Heart left ventricle (tissue), 16 donors: ENCODE measurements at regions not wholly inside any gene's neighbourhood (a gene's known extent, or its start where the extent isn't known, plus 50 kb on each side); places are given as distances from the start of the nearest gene placed in this dataset.

Experiments used
- ATAC-seq, 4 donors: fragments of 200-7000 bp; cut with Tn5 transposase; one replicate each; pipeline ENCODE4 v1.9.1; 2020 to 2022; ENCODE audit warnings: moderate library complexity in 4 of 4, mild to moderate bottlenecking in 3 of 4, moderate number of reproducible peaks in 1 of 4
- DNase-seq, 5 donors: peaks; one replicate each; pipeline ENCODE4 v3.0.0-alpha.2; 2020
- H3K27ac ChIP-seq, 12 donors: fragments of 200-600 bp; sonication (generic) in 4 of 12; one replicate each; pipeline versions ENCODE4 v1.5.0 to v1.8.0; 2016 to 2022; ENCODE audit warnings: mild to moderate bottlenecking in 2 of 12
- H3K27me3 ChIP-seq, 9 donors: fragments of 200-600 bp; sonication (generic) in 2 of 9; one replicate each; pipeline versions ENCODE4 v1.5.1 to v1.8.0; 2016 to 2022; ENCODE audit warnings: mild to moderate bottlenecking in 3 of 9
- H3K36me3 ChIP-seq, 9 donors: fragments of 200-600 bp; sonication (generic) in 2 of 9; one replicate each; pipeline versions ENCODE4 v1.5.0 to v1.8.0; 2018 to 2022; ENCODE audit warnings: mild to moderate bottlenecking in 2 of 9
- H3K4me1 ChIP-seq, 12 donors: fragments of 200-600 bp; sonication (generic) in 4 of 12; one replicate each; pipeline versions ENCODE4 v1.5.0 to v1.8.0; 2016 to 2022; ENCODE audit warnings: mild to moderate bottlenecking in 3 of 12
- H3K4me3 ChIP-seq, 12 donors: fragments of 200-600 bp; sonication (generic) in 4 of 12; one replicate each; pipeline versions ENCODE4 v1.5.0 to v1.8.0; 2017 to 2022; ENCODE audit warnings: mild to moderate bottlenecking in 9 of 12, moderate library complexity in 4 of 12
- H3K9me3 ChIP-seq, 12 donors: fragments of 200-600 bp; sonication (generic) in 4 of 12; one replicate each; pipeline versions ENCODE4 v1.5.0 to v1.8.0; 2016 to 2022; ENCODE audit warnings: mild to moderate bottlenecking in 1 of 12
- POLR2A ChIP-seq, 2 donors: fragments of 450-650 bp; IDR thresholded peaks; one replicate each; pipeline ENCODE4 v1.6.1; 2017; ENCODE audit warnings: antibody characterized with exemption in 2 of 2, mild to moderate bottlenecking in 2 of 2, moderate library complexity in 2 of 2
- WGBS, 4 donors: extraction: QIAGEN DNeasy Blood & Tissue Kit in 2 of 4; methylation state at CpG; one replicate each; pipeline versions ENCODE4 v1.1.5 to v1.1.7; 2013 to 2018; 5-methylcytosine and 5-hydroxymethylcytosine counted together
- intact Hi-C, 10 donors: fragments of 100-400 bp; cut with DNase I; formaldehyde crosslinking; loops; one replicate each; pipeline versions ENCODE4 v1.11.1 to v1.14.2; 2022
- TF ChIP-seq, protein P1 (sequence below), 12 donors: fragments of 200-600 bp; sonication (generic) in 4 of 12; IDR thresholded peaks; one replicate each; pipeline versions ENCODE4 v1.5.0 to v1.8.0; 2018 to 2022; ENCODE audit warnings: antibody characterized with exemption in 12 of 12, mild to moderate bottlenecking in 5 of 12
- donor health status: ischemic (EF 13 %, LVEDD 7.1; RV severe dilation, severe dysfunction).
- donor health status: healthy with polysubstance abuse.
- donor health status: DM: no; HTN: yes; CAD: no.
- donor health status: DM: no; HTN: no; CAD: no.
- donor health status: ischemic (EF 25% LVEDD 6.9; RV normal size, moderate dysfunction).
- donor health status: ischemic (EF 25% LVEDD 5.7; RV mildly dilated, moderate dysfunction).
- donor health status: healthy.
- donor health status: DM: yes; HTN: yes; CAD: no.
- donor health status: ischemic (EF 35%, LVEDD 5.7; RV mildly dilated, moderate dysfunction).
- donor health status: nonischemic (EF 11% LVEDD 7.7; RV severe dilation, severe dysfunction).
- donor health status: DM: yes; HTN: yes; CAD: no.
- donor health status: PGD.
- donor health status: ischemic (EF 29% LVEDD 5.4; RV normal size, mild dysfunction).
- donor health status: nonischemic (EF 23%, LVEDD 6.1; RV moderate dilation, normal function).

DNA sequence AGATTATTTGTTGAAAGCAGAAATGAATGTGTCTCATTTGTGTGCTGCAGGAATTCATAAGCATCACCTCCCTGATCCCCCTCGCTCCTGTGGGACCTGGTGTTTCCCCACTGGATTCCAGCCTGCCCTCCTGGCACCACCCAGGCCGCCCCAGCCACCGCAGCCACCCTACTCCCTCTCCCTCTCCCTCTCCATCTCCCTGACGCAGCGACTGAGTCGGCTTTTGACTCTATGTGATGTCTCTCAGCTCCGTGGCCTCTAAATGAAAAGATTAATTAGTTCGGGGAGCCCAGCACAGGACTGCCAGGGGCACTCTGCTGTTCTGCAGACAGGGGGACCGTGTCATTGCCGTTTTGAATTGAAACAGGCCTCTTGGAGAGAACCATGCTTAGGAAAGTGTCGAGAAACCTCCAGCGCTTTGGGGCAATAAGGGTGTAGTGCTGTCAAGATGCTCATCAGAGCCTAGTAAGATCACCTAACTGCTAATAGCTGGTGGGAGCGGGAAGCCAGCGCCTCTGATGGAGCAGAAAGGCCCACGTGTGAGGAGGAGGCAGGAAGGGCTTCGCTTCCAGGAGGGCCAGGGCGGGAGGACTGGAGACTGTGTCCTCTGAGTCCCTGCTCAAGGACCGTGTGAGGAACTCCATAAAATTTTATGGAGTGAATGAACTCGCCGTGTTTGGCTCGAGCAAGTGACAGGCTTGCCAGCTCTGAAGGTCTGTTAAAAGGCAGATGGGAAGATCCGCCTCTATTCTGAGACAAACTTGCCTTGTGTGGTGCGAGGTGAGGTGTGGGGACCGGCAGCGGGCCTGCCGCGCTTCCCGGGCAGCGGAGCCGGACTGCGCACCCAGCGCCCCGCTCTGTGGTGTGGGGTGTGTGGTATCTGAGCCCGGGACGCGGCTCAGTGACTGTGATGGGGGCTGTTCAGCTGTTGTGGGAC lies 157.4 kb upstream of the C14orf180 start:
- Histone ChIP-seq H3K36me3 (no peaks in the 10 kb centered on the region), H3K9me3 (no peaks in the 10 kb centered on the region), H3K27ac (no peak overlapping the region), H3K4me3 (no peak overlapping the region), H3K27me3 (no peaks in the 10 kb centered on the region), H3K4me1 (peaks cover 0 to 10% (median 0%) of the 10 kb centered on the region in 12 donors)
- ATAC-seq (no peak), DNase-seq (no peak)
- intact Hi-C loops: no loop called here
- 87 to 89% (median 89%) methylated on average over 36 of the region's 36 CpGs for WGBS, 4 donors
- no peak for TF ChIP-seq POLR2A (IDR thresholded peaks at IDR 0.05)
- TF ChIP-seq, protein P1, sequence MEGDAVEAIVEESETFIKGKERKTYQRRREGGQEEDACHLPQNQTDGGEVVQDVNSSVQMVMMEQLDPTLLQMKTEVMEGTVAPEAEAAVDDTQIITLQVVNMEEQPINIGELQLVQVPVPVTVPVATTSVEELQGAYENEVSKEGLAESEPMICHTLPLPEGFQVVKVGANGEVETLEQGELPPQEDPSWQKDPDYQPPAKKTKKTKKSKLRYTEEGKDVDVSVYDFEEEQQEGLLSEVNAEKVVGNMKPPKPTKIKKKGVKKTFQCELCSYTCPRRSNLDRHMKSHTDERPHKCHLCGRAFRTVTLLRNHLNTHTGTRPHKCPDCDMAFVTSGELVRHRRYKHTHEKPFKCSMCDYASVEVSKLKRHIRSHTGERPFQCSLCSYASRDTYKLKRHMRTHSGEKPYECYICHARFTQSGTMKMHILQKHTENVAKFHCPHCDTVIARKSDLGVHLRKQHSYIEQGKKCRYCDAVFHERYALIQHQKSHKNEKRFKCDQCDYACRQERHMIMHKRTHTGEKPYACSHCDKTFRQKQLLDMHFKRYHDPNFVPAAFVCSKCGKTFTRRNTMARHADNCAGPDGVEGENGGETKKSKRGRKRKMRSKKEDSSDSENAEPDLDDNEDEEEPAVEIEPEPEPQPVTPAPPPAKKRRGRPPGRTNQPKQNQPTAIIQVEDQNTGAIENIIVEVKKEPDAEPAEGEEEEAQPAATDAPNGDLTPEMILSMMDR (IDR thresholded peaks at IDR 0.05): no peak

DNA sequence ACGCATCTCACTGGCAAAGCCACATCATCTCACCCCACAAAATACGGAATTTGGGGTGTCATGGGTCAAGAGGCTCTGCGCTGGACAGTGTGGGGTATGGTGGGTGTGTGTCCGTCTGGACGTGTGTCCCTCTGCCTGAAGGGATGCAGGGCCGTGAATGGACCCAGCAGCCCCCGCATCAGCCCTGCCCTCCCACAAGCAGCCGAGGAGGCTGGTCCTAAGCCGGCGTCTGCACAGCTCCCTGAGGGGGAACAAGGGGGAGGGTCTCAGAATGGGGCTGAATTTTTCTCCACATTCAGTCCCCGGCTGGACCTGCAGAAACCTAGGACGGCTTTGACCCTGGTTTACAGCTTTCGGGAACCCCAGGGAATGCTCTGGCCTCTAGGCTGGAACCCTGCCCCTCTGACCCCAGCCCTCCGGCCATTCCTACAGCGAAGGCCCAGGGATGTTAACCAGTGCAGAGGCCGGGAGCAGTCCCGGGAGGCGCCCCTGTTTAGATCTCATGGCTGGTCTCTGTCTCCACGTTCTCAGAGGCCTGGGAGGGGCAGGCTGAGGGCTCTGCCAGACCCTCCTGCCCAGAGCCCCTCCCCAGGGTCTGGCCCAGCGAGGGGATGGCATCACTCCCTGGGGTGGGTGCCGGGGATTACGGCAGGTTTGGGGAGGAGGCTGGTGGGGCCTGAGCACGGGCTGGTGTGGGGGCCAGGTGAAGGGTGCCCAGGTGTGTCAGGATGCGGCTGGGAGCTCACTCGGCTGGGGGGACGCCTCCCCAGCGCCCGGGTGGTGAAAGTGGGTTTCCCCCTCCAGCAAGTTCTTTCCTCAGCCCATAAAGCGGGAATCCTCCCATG lies 156.5 kb upstream of the C14orf180 start:
- Histone ChIP-seq H3K4me3 (no peak overlapping the region), H3K36me3 (no peaks in the 10 kb centered on the region), H3K27ac (no peak overlapping the region), H3K9me3 (no peaks in the 10 kb centered on the region), H3K4me1 (peaks cover 0 to 10% (median 0%) of the 10 kb centered on the region in 12 donors), H3K27me3 (no peaks in the 10 kb centered on the region)
- intact Hi-C loops: no loop called here
- peak in 1 of 5 donors; percentile 58 for DNase-seq
- ATAC-seq: no peak
- TF ChIP-seq, protein P1 (IDR thresholded peaks at IDR 0.05): no peak
- no peak for TF ChIP-seq POLR2A (IDR thresholded peaks at IDR 0.05)
- 85 to 88% (median 87%) methylated on average over 20 to 29 of the region's 29 CpGs for WGBS, 4 donors

DNA sequence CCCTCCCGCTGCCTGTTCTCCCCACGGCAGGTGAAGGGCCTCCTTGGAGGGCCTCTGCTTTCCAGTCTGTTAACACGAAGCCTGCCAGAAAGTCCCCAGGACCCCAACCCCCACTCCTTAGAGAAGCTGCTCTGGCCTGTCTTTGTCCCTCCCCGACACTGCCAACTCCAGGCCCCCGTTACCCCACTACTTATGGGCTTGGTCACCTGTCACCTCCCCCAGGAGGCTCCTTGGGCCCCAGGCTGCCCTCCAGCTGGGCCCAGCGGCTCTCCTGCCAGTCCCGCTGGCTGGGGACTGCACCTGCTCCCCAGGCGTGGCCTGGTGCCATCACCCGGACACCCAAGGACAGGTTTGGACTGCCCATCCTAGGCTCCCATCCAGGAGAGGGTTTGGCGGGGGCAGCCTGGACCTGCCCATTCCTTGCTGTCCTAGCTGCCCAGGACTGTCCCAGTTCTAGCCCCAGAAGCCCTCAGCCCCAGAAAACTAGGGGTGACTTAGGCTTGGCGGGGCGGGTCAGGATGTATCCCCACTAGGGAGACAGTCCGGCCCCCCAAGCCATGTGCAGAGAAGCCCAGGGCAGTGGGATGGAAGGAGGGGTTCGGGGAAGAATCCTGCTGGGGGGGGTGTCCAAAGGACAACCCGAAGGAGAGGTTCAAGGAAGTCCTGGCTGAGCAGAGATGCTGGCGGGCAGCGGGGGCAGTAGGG lies 155.7 kb upstream of the C14orf180 start:
- Histone ChIP-seq H3K4me3 (no peak overlapping the region), H3K27me3 (no peaks in the 10 kb centered on the region), H3K27ac (no peak overlapping the region), H3K4me1 (peaks cover 0 to 10% (median 0%) of the 10 kb centered on the region in 12 donors), H3K9me3 (no peaks in the 10 kb centered on the region), H3K36me3 (no peaks in the 10 kb centered on the region)
- intact Hi-C loops: no loop called here
- no peak for TF ChIP-seq POLR2A (IDR thresholded peaks at IDR 0.05)
- TF ChIP-seq, protein P1 (IDR thresholded peaks at IDR 0.05): no peak
- ATAC-seq: no peak
- no peak for DNase-seq
- WGBS, 4 donors: 87 to 91% (median 89%) methylated on average over 16 to 17 of the region's 17 CpGs
